Activated CD4-positive, alpha-beta T cell treated with anti-CD3 and anti-CD28 coated beads, Interleukin-10, Interleukin-2, amounts not matched to agents 100 ng/mL and 50 ng/mL, durations not matched to agents 16 hours and 8 hours (primary cell): ENCODE measurements at regions not wholly inside any gene's neighbourhood (a gene's known extent, or its start where the extent isn't known, plus 50 kb on each side); places are given as distances from the start of the nearest gene placed in this dataset.
"Not testable (repeated sequence)": the region's sequence is repeated elsewhere in the genome, so short reads cannot be mapped to it uniquely, and the experiment has no call there.

Source experiments
- DNase-seq: peaks from one replicate; pipeline ENCODE4 v3.0.0-alpha.2; 2020

GRCh38 chr17:68142595-68142994, 105.2 kb upstream of the AMZ2 start:
- DNase-seq, result no peak

DNA sequence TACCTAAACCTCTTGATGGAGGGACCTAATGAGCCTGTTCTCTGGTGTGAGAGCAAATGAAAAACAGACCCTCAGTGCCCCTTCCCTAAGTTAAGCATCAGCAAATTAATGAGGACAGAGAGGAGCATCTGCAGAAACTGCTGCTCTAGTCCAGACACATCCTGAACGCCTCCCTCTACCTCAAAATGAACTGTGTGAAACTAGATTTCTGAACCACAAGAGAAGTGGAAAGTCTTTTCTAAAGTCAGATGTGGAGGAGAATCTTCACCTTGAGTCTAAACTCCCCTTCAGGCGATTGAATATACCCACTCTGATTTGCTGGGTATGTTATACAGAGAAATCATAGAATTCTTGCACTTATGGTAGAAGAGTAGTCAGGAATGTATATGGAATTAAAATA, 104.4 kb upstream of the AMZ2 start:
- no peak for DNase-seq

DNA sequence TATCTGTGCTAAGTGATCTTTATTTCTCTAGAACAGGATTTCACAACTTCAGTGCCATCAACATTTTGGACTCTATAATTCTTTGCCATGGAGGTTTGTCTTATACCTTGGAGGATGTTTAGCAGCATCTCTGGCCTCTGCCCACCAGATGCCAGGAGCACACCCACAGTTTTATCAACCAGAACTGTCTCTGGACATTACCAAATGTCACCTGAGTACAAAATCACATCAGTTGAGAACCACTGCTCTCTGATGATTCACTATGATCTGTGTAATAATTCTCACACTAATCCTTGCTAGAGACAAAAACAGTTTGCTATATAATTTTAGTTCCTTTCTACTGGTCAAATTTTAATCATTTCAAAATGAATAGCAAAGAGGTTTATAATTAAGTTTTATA, 102.8 kb upstream of the AMZ2 start:
- no peak for DNase-seq

DNA sequence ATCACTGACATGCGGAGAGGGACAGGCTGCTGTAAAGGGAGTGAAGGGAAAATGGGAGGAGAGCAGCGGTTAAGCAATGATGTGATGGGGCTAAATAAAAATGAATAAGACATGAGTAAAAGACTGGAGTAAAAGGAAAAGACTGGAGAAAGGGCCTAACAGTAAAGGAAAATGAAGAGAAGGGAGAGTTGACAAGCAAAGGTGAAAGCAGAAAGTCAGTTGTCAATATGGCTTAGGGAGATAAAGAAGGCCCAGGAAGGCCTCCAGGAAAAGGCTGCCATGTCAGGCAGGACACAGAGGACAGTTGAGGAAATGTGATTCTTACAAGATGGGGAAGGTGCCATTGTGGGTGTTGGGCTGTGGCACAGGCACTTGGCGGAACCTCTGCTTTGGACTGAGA, 98.9 kb upstream of the AMZ2 start:
- DNase-seq, result no peak

GRCh38 chr17:68152161-68152571, 95.7 kb upstream of the AMZ2 start:
- DNase-seq, result no peak

DNA sequence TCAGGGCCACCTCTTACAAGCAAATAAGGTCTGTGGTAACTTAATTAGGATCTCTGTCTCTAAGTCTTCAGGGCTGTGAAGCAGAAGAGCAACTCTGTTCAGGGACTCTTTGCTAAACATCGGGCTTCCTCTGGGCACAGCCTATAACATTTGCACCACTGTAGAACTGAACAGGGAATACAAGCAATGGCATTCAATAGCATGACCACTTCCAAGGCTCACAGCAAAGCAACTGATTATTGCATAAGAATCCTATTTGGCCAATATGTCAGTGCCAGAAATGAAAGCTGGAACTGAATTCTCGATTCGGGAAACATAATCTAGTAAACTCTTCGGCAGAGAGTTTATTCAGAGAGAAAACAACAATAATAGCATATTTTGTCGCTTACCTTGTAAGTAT, 92.2 kb upstream of the AMZ2 start:
- no peak for DNase-seq

DNA sequence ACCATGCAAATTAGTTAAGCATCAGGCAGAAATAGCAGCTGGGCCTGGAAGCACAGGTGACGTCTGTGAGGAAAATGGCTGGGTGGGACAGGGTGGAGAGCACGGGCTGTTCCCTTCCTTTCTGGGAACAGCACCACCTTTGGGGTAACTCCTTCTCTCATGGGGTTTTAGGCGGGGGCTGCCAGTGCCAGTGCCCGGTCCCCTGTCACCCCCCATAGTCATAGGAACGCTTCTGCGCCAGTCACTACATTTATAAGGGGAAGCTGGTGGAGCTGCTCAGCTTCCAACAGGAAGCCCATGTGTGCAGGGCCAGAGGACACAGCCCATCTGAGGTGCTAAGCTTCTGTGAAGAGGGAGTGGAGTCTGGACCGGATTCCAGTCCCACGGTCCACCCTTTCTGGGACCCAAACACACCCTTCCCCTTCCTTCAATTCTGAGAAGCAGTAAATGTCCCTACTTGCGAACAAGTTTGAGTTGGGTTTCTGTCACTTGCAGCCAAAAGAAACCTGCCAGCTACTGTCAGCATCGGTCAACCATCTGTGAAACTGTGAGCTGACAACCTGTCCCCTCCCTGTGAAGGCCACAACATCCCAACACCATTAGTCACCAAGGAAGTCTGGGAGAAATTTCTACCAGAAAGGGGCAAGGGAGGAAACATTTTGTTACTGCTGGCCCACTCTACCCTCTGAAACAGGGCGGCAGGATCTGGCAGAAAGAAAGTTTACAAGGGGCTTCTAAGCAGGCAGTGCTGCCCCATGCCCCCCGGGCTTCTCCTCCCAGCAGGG, 86.0 kb upstream of the AMZ2 start:
- no peak for DNase-seq

- not testable (repeated sequence) for DNase-seq
Measured at GRCh38 chr17:68168273-68169164, 79.3 kb upstream of the AMZ2 start.

DNA sequence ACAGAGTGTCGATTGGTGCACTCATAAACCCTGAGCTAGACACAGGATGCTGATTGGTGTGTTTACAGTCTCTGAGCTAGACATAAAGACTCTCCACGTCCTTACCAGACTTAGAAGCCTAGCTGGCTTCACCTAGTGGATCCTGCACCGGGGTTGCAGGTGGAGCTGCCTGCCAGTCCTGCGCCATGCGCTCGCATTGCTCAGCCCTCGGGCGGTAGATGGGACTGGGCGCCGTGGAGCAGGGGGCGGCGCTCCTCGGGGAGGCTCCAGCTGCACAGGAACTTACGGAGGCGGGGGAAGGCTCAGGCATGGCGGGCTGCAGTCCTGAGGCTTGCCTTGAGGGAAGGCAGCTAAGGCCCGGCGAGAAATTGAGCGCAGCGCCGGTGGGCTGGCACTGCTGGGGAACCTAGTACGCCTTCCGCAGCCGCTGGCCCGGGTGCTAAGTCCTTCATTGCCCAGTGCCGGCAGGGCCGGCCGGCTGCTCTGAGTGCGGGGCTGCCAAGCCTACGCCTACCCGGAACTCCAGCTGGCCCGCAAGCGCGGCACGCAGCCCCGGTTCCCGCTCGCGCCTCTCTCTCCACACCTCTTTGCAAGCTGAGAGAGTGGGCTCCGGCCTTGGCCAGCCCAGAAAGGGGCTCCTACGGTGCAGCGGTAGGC, 78.5 kb upstream of the AMZ2 start:
- not testable (repeated sequence) for DNase-seq

GRCh38 chr17:68169840-68170239, 78.0 kb upstream of the AMZ2 start:
- DNase-seq, result no peak

DNA sequence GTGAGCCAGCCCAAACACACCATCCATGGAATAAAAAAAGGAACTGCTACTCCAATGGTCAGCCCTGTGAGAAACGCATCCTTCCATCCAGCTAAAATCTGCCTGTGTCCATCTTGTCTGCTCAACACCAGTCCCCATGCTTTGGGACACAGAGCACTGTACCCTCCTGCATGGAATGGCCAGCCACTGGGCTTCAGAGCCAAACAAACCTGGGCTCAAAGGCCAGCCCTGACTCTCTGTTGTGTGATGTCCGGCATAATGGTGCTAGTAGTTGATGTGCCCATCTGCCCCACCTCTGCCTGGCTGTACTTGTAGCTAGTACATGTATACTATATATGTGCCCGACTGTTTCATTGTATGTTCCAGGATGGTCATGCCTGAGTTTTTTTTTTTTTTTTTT, 77.6 kb upstream of the AMZ2 start:
- no peak for DNase-seq

GRCh38 chr17:68172461-68172954, 75.3 kb upstream of the AMZ2 start:
- peak; percentile 74 for DNase-seq

DNA sequence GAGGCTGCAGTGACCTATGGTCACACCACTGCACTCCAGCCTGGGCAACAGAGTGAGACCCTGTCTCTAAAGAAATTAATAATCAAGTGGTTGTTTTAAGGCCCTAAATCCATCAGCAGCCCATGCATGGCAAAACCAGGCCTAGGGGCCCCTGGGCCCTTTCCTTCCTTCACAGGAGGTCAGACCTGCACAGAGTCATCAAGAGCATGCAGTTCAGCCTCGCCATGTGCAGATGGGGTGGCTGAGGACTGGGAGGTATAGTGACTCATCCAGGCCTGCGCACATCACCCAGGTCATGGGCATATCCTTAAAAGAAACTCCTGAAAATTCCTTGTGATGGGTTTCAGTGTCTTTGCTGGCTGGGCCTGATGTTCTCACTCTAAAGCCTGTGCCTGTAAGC, 72.4 kb upstream of the AMZ2 start:
- DNase-seq, result no peak

- no peak for DNase-seq
Measured at GRCh38 chr17:68175905-68176304, 71.9 kb upstream of the AMZ2 start.

GRCh38 chr17:68176718-68177117, 71.1 kb upstream of the AMZ2 start:
- no peak for DNase-seq

- DNase-seq, result no peak
Measured at GRCh38 chr17:68178831-68179230, 69.0 kb upstream of the AMZ2 start.

- no peak for DNase-seq
Measured at GRCh38 chr17:68179236-68179925, 68.5 kb upstream of the AMZ2 start.

GRCh38 chr17:68179926-68180285, 67.9 kb upstream of the AMZ2 start:
- DNase-seq, result no peak

DNA sequence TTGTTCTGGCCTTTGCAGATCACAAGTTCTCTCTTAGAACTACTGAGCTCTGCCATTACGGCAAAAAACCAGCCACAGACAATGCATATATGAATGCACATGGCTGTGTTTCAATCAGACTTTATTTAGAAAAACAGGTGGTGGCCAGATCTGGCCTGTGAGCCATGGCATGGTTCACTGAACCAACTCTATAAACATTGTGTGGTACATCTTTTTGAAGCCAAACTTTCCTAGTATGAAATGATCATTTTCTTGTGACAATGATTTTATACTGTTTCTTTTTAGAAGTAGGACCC, 65.9 kb upstream of the AMZ2 start:
- no peak for DNase-seq

DNA sequence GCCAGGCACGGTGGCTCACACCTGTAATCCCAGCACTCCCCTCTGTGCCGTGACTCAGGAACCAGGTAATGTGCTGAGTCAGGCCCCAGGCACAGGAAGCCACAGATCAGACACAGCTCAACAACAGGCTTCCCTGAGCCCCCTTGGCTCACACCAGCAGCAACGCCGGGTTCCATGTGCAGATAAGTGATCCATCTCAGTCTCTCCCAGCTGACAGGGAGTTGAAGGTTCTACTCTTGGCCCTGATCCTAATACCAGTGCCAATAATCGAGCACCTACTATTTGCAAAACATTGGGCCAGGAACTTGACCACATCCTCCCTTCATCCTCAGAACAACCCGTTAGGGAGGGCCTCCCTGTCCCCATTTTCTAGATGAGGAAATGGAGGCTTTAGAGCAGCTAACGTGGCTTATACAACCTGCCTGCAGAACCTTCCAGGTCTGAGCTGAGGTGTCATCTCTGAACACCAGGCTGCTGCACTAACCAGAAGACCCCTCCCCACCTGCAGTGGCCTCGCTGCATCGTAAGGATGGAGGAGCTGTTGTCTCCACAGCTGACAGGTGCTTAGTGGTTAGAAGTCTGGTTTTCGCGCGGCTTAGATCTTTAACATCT, 64.8 kb upstream of the AMZ2 start:
- peak; percentile 85 for DNase-seq

GRCh38 chr17:68184141-68184571, 63.7 kb upstream of the AMZ2 start:
- DNase-seq, result no peak

GRCh38 chr17:68184816-68185436, 62.9 kb upstream of the AMZ2 start:
- DNase-seq, result peak; percentile 81
